PC-9 (cell line): ENCODE measurements at regions not wholly inside any gene's neighbourhood (a gene's known extent, or its start where the extent isn't known, plus 50 kb on each side); places are given as distances from the start of the nearest gene placed in this dataset.

ENCODE experiments used
- BruUV-seq: library from RNA; stranded (reverse); fragments of 400-500 nt; replicated peaks from 2 replicates; lab custom pipeline; 2021; lab: Mats Ljungman, UMichigan
- CTCF ChIA-PET: fragments of 300-600 bp; sonication (Branson Sonifier 250); formaldehyde crosslinking; loops from one replicate; lab custom pipeline; 2022; ENCODE audit warnings: antibody characterized with exemption; lab: Charles Lee
- POLR2A ChIA-PET: fragments of 300-600 bp; sonication (Branson Sonifier 250); formaldehyde crosslinking; loops from one replicate; lab custom pipeline; 2022; ENCODE audit warnings: antibody characterized with exemption; ENCODE audit not compliant: unreplicated experiment; lab: Charles Lee
- DNase-seq, 2 experiments: peaks; one replicate each; pipeline versions ENCODE4 v3.0.0 to v3.0.0-alpha.2; 2015 to 2022; ENCODE audit warnings: mixed read lengths in 1 of 2
- H2AFZ ChIP-seq: fragments of 200-600 bp; sonication (generic); 2 replicates; pipeline ENCODE4 v1.8.1; 2017; ENCODE audit warnings: antibody characterized with exemption
- H3F3A ChIP-seq: fragments of 200-600 bp; sonication (generic); 2 replicates; pipeline ENCODE4 v1.8.1; 2017; ENCODE audit warnings: antibody characterized with exemption, mild to moderate bottlenecking, low read depth; ENCODE audit not compliant: insufficient read depth
- H3K27ac ChIP-seq: fragments of 200-600 bp; sonication (generic); 2 replicates; pipeline ENCODE4 v1.6.1; 2016; ENCODE audit warnings: mixed run types
- H3K27me3 ChIP-seq: fragments of 200-600 bp; sonication (generic); 2 replicates; pipeline ENCODE4 v1.6.1; 2016; ENCODE audit warnings: low read depth, mixed run types; ENCODE audit not compliant: insufficient read depth
- H3K36me3 ChIP-seq: fragments of 200-600 bp; sonication (generic); 2 replicates; pipeline ENCODE4 v1.6.1; 2016; ENCODE audit warnings: low read depth, mixed run types
- H3K4me1 ChIP-seq: fragments of 200-600 bp; sonication (generic); replicated peaks from 2 replicates; pipeline ENCODE4 v1.6.1; 2016; ENCODE audit warnings: mixed run types; ENCODE audit not compliant: insufficient read depth
- H3K4me2 ChIP-seq: fragments of 200-600 bp; sonication (generic); 2 replicates; pipeline ENCODE4 v1.6.1; 2017; ENCODE audit warnings: mixed run types
- H3K4me3 ChIP-seq: fragments of 200-600 bp; sonication (generic); 2 replicates; pipeline ENCODE4 v1.6.1; 2016; ENCODE audit warnings: mixed run types
- H3K79me2 ChIP-seq: fragments of 200-600 bp; sonication (generic); 2 replicates; pipeline ENCODE4 v1.6.1; 2017; ENCODE audit warnings: low read depth, mixed run types
- H3K9me2 ChIP-seq: fragments of 200-600 bp; sonication (generic); 2 replicates; pipeline ENCODE4 v1.8.1; 2017; ENCODE audit warnings: mild to moderate bottlenecking; ENCODE audit not compliant: insufficient read depth
- H3K9me3 ChIP-seq: fragments of 200-600 bp; sonication (generic); 2 replicates; pipeline ENCODE4 v1.8.1; 2016; ENCODE audit warnings: low read depth; ENCODE audit not compliant: insufficient read depth
- H4K20me1 ChIP-seq: fragments of 200-600 bp; sonication (generic); 2 replicates; pipeline ENCODE4 v1.8.1; 2017; ENCODE audit not compliant: insufficient read depth
- EZH2 ChIP-seq: fragments of 200-600 bp; sonication (generic); IDR thresholded peaks from 2 replicates; pipeline ENCODE4 v1.8.0; 2017; ENCODE audit warnings: antibody characterized with exemption, low read depth
- intact Hi-C: fragments of 100-400 bp; cut with micrococcal nuclease; formaldehyde crosslinking; loops from one replicate; pipeline ENCODE4 v1.10.0; 2022; ENCODE audit not compliant: unreplicated experiment
- TF ChIP-seq, protein P1 (sequence below): fragments of 200-600 bp; sonication (generic); conservative IDR thresholded peaks from 2 replicates; pipeline ENCODE4 v1.6.1; 2017; ENCODE audit warnings: mixed run types, antibody characterized with exemption, mild to moderate bottlenecking, moderate library complexity

DNA sequence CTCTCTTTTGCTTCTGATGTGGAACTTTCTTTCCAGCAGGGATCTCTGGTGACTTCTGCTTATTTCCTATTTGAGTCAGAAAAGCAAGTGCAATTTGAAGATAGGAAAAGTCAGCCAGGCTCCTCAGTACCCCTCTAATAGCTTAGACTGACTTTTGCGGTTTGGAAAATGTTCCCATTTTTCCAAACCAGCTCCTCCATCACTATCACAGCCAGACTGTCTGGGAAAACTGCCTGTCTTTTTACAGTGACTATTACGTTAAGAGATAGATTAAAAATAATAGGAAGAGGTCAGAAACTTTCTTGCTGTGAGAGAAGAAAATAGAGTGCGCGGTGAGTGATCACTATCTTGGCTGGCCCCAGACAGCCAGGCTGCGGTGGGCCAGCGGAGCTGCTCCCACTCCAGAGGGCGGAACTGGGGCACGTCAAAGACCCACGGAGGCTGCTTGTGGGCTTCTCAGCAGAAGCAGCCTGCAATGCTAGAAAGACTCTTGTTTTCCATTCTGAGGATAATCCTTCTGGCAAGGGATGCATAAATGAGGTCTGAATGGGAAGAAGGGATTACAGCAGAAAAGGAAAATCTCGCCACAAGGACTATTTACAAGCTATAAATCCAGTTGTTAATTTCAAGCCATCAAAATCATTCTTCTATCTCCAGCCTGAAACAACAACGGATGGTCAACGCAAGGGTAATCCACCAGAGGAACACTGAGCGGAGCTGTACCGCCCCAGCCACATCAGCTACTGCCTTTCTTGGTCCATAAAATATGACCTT lies 151.0 kb upstream of the MSX2 start:
- H3K36me3 ChIP-seq: no peaks in the 10 kb centered on the region
- BruUV-seq: no TSS peak
- H3K9me2 ChIP-seq: no peaks in the 10 kb centered on the region
- no peak overlapping the region for H3K4me3 ChIP-seq
- TF ChIP-seq EZH2: no peak
- TF ChIP-seq, protein P1, sequence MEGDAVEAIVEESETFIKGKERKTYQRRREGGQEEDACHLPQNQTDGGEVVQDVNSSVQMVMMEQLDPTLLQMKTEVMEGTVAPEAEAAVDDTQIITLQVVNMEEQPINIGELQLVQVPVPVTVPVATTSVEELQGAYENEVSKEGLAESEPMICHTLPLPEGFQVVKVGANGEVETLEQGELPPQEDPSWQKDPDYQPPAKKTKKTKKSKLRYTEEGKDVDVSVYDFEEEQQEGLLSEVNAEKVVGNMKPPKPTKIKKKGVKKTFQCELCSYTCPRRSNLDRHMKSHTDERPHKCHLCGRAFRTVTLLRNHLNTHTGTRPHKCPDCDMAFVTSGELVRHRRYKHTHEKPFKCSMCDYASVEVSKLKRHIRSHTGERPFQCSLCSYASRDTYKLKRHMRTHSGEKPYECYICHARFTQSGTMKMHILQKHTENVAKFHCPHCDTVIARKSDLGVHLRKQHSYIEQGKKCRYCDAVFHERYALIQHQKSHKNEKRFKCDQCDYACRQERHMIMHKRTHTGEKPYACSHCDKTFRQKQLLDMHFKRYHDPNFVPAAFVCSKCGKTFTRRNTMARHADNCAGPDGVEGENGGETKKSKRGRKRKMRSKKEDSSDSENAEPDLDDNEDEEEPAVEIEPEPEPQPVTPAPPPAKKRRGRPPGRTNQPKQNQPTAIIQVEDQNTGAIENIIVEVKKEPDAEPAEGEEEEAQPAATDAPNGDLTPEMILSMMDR: no peak
- peaks cover 78% of the 10 kb centered on the region for H3K27me3 ChIP-seq
- DNase-seq: no peak
- H2AFZ ChIP-seq: no peak overlapping the region
- H3K4me2 ChIP-seq: no peak overlapping the region
- POLR2A ChIA-PET: no interaction called here
- no peaks in the 10 kb centered on the region for H3K4me1 ChIP-seq
- no peaks in the 10 kb centered on the region for H4K20me1 ChIP-seq
- no peak overlapping the region for H3K27ac ChIP-seq
- H3F3A ChIP-seq: no peaks in the 10 kb centered on the region
- no peaks in the 10 kb centered on the region for H3K79me2 ChIP-seq
- intact Hi-C loops: no loop called here
- H3K9me3 ChIP-seq: no peaks in the 10 kb centered on the region
- CTCF ChIA-PET: no interaction called here

DNA sequence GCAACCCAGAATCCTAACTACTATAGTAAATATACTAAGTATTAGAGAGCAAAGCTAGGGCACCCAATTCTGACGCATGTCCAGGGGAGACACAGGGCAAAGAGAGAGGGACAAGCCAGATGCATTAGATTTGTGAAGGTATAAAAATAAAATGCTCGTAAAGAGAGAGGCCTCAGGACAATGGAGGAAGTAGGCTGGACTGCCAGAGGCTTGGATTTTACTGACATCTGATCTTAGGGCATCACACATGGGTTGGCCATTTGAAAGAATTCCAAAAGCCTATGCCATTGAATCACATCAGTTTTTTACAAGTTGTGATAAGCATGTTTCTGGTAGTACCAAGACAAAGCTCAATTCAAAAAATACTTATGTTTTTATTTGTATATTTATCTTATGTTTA lies 149.3 kb upstream of the MSX2 start:
- no TSS peak for BruUV-seq
- H3K27ac ChIP-seq: no peak overlapping the region
- no peaks in the 10 kb centered on the region for H3K9me2 ChIP-seq
- no peaks in the 10 kb centered on the region for H3K79me2 ChIP-seq
- no peak for TF ChIP-seq EZH2
- TF ChIP-seq, protein P1: no peak
- no peak overlapping the region for H2AFZ ChIP-seq
- H3K36me3 ChIP-seq: no peaks in the 10 kb centered on the region
- DNase-seq: no peak
- H3K27me3 ChIP-seq: peaks cover 76% of the 10 kb centered on the region
- intact Hi-C loops: no loop called here
- no peaks in the 10 kb centered on the region for H3F3A ChIP-seq
- peaks cover 5% of the 10 kb centered on the region; the same call in 1 of the 2 replicates for H4K20me1 ChIP-seq
- H3K4me2 ChIP-seq: no peak overlapping the region
- POLR2A ChIA-PET: no interaction called here
- no peaks in the 10 kb centered on the region for H3K4me1 ChIP-seq
- CTCF ChIA-PET: no interaction called here
- H3K4me3 ChIP-seq: no peak overlapping the region
- H3K9me3 ChIP-seq: no peaks in the 10 kb centered on the region

DNA sequence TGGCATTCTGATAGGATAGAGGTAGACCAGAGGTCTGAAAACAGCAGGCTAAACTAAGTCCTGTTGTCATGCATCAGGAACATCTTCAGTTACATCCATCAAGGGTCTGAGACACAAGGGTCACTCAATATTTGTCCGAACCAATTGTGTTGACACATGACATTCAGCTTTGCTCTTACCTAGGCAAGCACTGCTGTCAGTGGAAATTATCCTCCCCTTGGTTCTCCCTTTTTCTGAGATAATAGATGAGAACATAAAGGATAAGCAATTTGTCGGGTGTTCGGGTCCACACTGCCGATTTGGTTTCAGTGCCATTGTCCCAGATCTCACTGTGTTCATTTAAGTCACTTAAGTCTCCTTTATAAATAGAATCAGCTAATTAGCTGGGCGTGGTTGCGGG lies 148.3 kb upstream of the MSX2 start:
- Histone ChIP-seq H3K4me1 (no peaks in the 10 kb centered on the region), H3F3A (no peaks in the 10 kb centered on the region), H3K27ac (no peak overlapping the region), H4K20me1 (peaks cover 5% of the 10 kb centered on the region; the same call in 1 of the 2 replicates), H2AFZ (no peak overlapping the region), H3K9me2 (no peaks in the 10 kb centered on the region), H3K79me2 (no peaks in the 10 kb centered on the region), H3K4me3 (no peak overlapping the region), H3K36me3 (no peaks in the 10 kb centered on the region), H3K4me2 (no peak overlapping the region), H3K9me3 (no peaks in the 10 kb centered on the region), H3K27me3 (peaks cover 83% of the 10 kb centered on the region)
- ChIA-PET CTCF (no interaction called here), POLR2A (no interaction called here)
- intact Hi-C loops: no loop called here
- no peak for TF ChIP-seq EZH2
- TF ChIP-seq, protein P1: no peak
- no peak for DNase-seq
- BruUV-seq: no TSS peak
